ENCODE measurements at regions not wholly inside any gene's neighbourhood (a gene's known extent, or its start where the extent isn't known, plus 50 kb on each side); places are given as distances from the start of the nearest gene placed in this dataset.

GRCh38 chr16:13856398-13856797 is 63.6 kb upstream of the ERCC4 start:
- DNase-seq (ENCODE audit: low read depth in 1 of 2, low spot score in 1 of 2), result no peak

GRCh38 chr16:13856811-13857511 is 63.0 kb upstream of the ERCC4 start:
- DNase-seq (ENCODE audit: low read depth in 1 of 2, low spot score in 1 of 2), result no peak

- no peak for DNase-seq (ENCODE audit: low read depth in 1 of 2, low spot score in 1 of 2)
Measured at GRCh38 chr16:13858873-13859580, 60.9 kb upstream of the ERCC4 start.

- DNase-seq (ENCODE audit: low read depth in 1 of 2, low spot score in 1 of 2), result no peak
Measured at GRCh38 chr16:13863075-13863765, 56.7 kb upstream of the ERCC4 start.

GRCh38 chr16:13864689-13865088 is 55.3 kb upstream of the ERCC4 start:
- DNase-seq (ENCODE audit: low read depth in 1 of 2, low spot score in 1 of 2), result no peak

GRCh38 chr16:13866073-13866472 is 53.9 kb upstream of the ERCC4 start:
- peak in 1 of 2 donors; percentile 4 for DNase-seq (ENCODE audit: low read depth in 1 of 2, low spot score in 1 of 2)
